ENCODE measurements at regions not wholly inside any gene's neighbourhood (a gene's known extent, or its start where the extent isn't known, plus 50 kb on each side); places are given as distances from the start of the nearest gene placed in this dataset.

DNA sequence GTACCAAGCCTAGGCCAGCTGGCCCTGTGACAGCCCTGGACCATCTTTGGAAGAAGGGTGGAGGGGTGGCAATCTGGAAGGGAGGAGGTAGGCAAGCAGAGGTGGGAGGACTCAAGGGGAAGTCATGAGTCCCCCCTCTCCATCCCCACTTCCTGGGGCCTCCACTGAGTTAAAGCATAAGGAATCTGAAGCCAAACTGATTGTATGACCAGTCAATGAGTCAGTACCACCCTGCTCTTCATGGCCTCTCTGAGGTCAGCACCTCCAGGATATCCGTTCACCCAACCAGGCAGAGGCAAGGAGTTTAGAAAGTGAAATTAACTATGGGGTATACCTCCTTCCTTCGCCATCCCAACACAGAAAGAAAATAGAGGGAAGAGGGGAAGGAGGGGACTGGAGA lies 272.7 kb downstream of the SOX9 start:
- H3K4me2 ChIP-seq (replicated peaks; ENCODE audit: extremely low read depth, low read length, poor library complexity, severe bottlenecking), result no peak overlapping the region

DNA sequence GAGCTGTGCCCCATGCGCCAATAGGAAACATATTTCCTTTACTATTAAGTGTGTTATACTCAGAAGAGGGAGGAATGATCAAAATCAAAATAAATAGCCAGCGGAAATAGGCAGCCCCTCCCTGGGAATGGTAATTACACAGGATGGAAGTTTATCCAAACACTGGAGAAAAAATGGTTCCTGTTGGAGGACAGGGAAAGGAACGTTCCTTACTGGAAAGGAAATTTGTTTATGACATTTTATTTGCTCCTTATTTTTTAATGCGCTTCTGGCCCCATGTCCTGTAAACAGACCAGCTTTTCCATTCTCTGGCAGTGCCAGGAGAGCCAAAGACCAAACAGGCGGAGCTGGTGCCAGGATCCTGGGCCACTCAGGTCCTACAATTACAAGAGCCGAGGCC lies 273.7 kb downstream of the SOX9 start:
- H3K4me1 Mint-ChIP-seq, result no peaks in the 10 kb centered on the region
- intact Hi-C loops (cut with micrococcal nuclease), result no loop called here
- TF ChIP-seq, protein P1, sequence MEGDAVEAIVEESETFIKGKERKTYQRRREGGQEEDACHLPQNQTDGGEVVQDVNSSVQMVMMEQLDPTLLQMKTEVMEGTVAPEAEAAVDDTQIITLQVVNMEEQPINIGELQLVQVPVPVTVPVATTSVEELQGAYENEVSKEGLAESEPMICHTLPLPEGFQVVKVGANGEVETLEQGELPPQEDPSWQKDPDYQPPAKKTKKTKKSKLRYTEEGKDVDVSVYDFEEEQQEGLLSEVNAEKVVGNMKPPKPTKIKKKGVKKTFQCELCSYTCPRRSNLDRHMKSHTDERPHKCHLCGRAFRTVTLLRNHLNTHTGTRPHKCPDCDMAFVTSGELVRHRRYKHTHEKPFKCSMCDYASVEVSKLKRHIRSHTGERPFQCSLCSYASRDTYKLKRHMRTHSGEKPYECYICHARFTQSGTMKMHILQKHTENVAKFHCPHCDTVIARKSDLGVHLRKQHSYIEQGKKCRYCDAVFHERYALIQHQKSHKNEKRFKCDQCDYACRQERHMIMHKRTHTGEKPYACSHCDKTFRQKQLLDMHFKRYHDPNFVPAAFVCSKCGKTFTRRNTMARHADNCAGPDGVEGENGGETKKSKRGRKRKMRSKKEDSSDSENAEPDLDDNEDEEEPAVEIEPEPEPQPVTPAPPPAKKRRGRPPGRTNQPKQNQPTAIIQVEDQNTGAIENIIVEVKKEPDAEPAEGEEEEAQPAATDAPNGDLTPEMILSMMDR (IDR thresholded peaks at IDR 0.05), result no peak
- no peak overlapping the region for H3K4me3 ChIP-seq (replicated peaks in 1 of 3; ENCODE audit: low read depth in 2 of 3, low read length in 3 of 3)
- peaks cover 2 to 38% (median 14%) of the 10 kb centered on the region in 7 donors for H3K9me3 Mint-ChIP-seq
- no peak overlapping the region for H3K27ac ChIP-seq (ENCODE audit: low read depth in 1 of 2, low read length in 2 of 2)
- peaks cover 0 to 2% of the 10 kb centered on the region in 2 donors for H3K9me3 ChIP-seq (replicated peaks in 1 of 2; ENCODE audit: control insufficient read depth in 1 of 2, insufficient read depth in 1 of 2, low read length in 2 of 2)
- no peaks in the 10 kb centered on the region for H4K20me1 ChIP-seq (ENCODE audit: insufficient read depth, low read length)
- no peaks in the 10 kb centered on the region for H3K27me3 ChIP-seq (ENCODE audit: control insufficient read depth in 2 of 2, insufficient read depth in 2 of 2, low read length in 2 of 2)
- no peaks in the 10 kb centered on the region for H3K36me3 Mint-ChIP-seq
- no peak overlapping the region for H2AFZ ChIP-seq (ENCODE audit: insufficient read depth, low read depth, low read length, poor library complexity, severe bottlenecking)
- peaks cover 0 to 5% (median 1%) of the 10 kb centered on the region in 3 donors for H3K27me3 Mint-ChIP-seq (ENCODE audit: low read depth in 3 of 3)
- 90% methylated on average over 3 of the region's 6 CpGs for WGBS (ENCODE audit: insufficient coverage)
- H3K79me2 ChIP-seq (ENCODE audit: insufficient read depth, low read length), result no peaks in the 10 kb centered on the region
- no peak overlapping the region for H3K4me2 ChIP-seq (replicated peaks; ENCODE audit: extremely low read depth, low read length, poor library complexity, severe bottlenecking)
- no peaks in the 10 kb centered on the region for H3K36me3 ChIP-seq (replicated peaks in 1 of 2; ENCODE audit: control insufficient read depth in 1 of 2, insufficient read depth in 2 of 2, low read length in 2 of 2)
- no peak overlapping the region for H3K27ac Mint-ChIP-seq
- H3K4me1 ChIP-seq (ENCODE audit: control insufficient read depth in 1 of 2, insufficient read depth in 2 of 2, low read length in 2 of 2), result no peaks in the 10 kb centered on the region
- H3K9ac ChIP-seq (ENCODE audit: insufficient read depth, low read length, poor library complexity, severe bottlenecking), result no peak overlapping the region
- no peak for DNase-seq
- H3K4me3 Mint-ChIP-seq, result no peak overlapping the region

More for the DNA sequence above, 272.7 kb downstream of the SOX9 start:
- Histone ChIP-seq H3K36me3 (replicated peaks in 1 of 2; ENCODE audit: control insufficient read depth in 1 of 2, insufficient read depth in 2 of 2, low read length in 2 of 2) (no peaks in the 10 kb centered on the region), H3K9ac (ENCODE audit: insufficient read depth, low read length, poor library complexity, severe bottlenecking) (no peak overlapping the region), H3K27ac (ENCODE audit: low read depth in 1 of 2, low read length in 2 of 2) (no peak overlapping the region), H2AFZ (ENCODE audit: insufficient read depth, low read depth, low read length, poor library complexity, severe bottlenecking) (no peak overlapping the region), H3K79me2 (ENCODE audit: insufficient read depth, low read length) (no peaks in the 10 kb centered on the region), H3K27me3 (ENCODE audit: control insufficient read depth in 2 of 2, insufficient read depth in 2 of 2, low read length in 2 of 2) (no peaks in the 10 kb centered on the region), H4K20me1 (ENCODE audit: insufficient read depth, low read length) (no peaks in the 10 kb centered on the region), H3K4me1 (ENCODE audit: control insufficient read depth in 1 of 2, insufficient read depth in 2 of 2, low read length in 2 of 2) (no peaks in the 10 kb centered on the region), H3K4me3 (replicated peaks in 1 of 3; ENCODE audit: low read depth in 2 of 3, low read length in 3 of 3) (no peak overlapping the region), H3K9me3 (replicated peaks in 1 of 2; ENCODE audit: control insufficient read depth in 1 of 2, insufficient read depth in 1 of 2, low read length in 2 of 2) (peaks cover 0 to 2% of the 10 kb centered on the region in 2 donors)
- no peak for DNase-seq
- Mint-ChIP-seq H3K27ac (no peak overlapping the region), H3K4me3 (no peak overlapping the region), H3K9me3 (peaks cover 2 to 34% (median 14%) of the 10 kb centered on the region in 7 donors), H3K4me1 (no peaks in the 10 kb centered on the region), H3K27me3 (ENCODE audit: low read depth in 3 of 3) (peaks cover 0 to 5% (median 0%) of the 10 kb centered on the region in 3 donors), H3K36me3 (no peaks in the 10 kb centered on the region)
- WGBS (ENCODE audit: insufficient coverage), result no CpG with 5 or more reads among the region's 2 CpGs
- intact Hi-C loops (cut with micrococcal nuclease), result no loop called here
- TF ChIP-seq, protein P1 (IDR thresholded peaks at IDR 0.05), result no peak
